Hepatocyte (in vitro differentiated cells): ENCODE measurements at regions not wholly inside any gene's neighbourhood (a gene's known extent, or its start where the extent isn't known, plus 50 kb on each side); places are given as distances from the start of the nearest gene placed in this dataset.

Source experiments
- CTCF ChIP-seq: fragments of 200-600 bp; sonication (generic); IDR thresholded peaks from 2 replicates; pipeline ENCODE4 v1.5.1; 2016; ENCODE audit warnings: antibody characterized with exemption, mild to moderate bottlenecking; ENCODE audit not compliant: poor library complexity
- EZH2 ChIP-seq: fragments of 200-600 bp; sonication (generic); IDR thresholded peaks from 2 replicates; pipeline ENCODE4 v1.6.1; 2016; ENCODE audit warnings: antibody characterized with exemption, mild to moderate bottlenecking, borderline replicate concordance
- EZH2phosphoT487 ChIP-seq: fragments of 200-600 bp; sonication (generic); IDR thresholded peaks from one replicate; pipeline ENCODE4 v1.6.1; 2018; ENCODE audit warnings: antibody characterized with exemption, mild to moderate bottlenecking, low read depth, moderate library complexity; ENCODE audit not compliant: unreplicated experiment, severe bottlenecking

- TF ChIP-seq CTCF, result no peak
- TF ChIP-seq EZH2phosphoT487, result no peak
- TF ChIP-seq EZH2, result no peak
Observed at GRCh38 chr7:138286846-138287245, 173.2 kb upstream of the TRIM24 start.
